K562 (cell line): ENCODE measurements at regions not wholly inside any gene's neighbourhood (a gene's known extent, or its start where the extent isn't known, plus 50 kb on each side); places are given as distances from the start of the nearest gene placed in this dataset.
A peak's percentile ranks its signal among the peaks of the same experiment; 100 is the strongest.

Source experiments
- ATAC-seq: fragments of 200-7000 bp; cut with Tn5 transposase; 3 replicates; pipeline ENCODE4 v1.9.1; 2020; ENCODE audit warnings: moderate library complexity
- BruUV-seq: library from RNA; stranded (reverse); fragments of 400-500 nt; replicated peaks from 2 replicates; lab custom pipeline; 2021; lab: Mats Ljungman, UMichigan
- CTCF ChIA-PET: fragments of 300-600 bp; formaldehyde crosslinking; extraction: SDS; loops from one replicate; lab custom pipeline; 2021; ENCODE audit warnings: low intra/inter-chr PET ratio; lab: Yijun Ruan, JAX
- POLR2A ChIA-PET: fragments of 300-600, 350-650 bp; sonication (Branson Sonifier 250); formaldehyde crosslinking; extraction: SDS; loops from one replicate; lab custom pipeline; 2021; ENCODE audit warnings: antibody characterized with exemption, inconsistent platforms; lab: Yijun Ruan, JAX
- DNase-seq, 4 experiments: peaks; one replicate each; pipeline versions ENCODE4 v3.0.0 to v3.0.0-alpha.2; 2011 to 2018; ENCODE audit warnings: low spot score in 3 of 4, mixed read lengths in 3 of 4; ENCODE audit errors: extremely low read depth in 1 of 4
- FAIRE-seq: peaks from 2 replicates; lab custom pipeline; 2011; peaks lifted over from hg19 to GRCh38; lab: Jason Lieb, UNC
- H2AFZ ChIP-seq: 2 replicates; pipeline ENCODE4 v1.6.0; 2011; ENCODE audit warnings: low read depth, low read length, control low read depth, inconsistent platforms
- H3K27ac ChIP-seq: fragments of 200-600 bp; 3 replicates; pipeline ENCODE4 v1.8.0; 2011; ENCODE audit warnings: low read depth, mild to moderate bottlenecking, control low read depth, inconsistent platforms, low read length, moderate library complexity, mixed read lengths; ENCODE audit errors: extremely low read depth
- H3K27me3 ChIP-seq, 2 experiments: fragments of 300-600 bp in 1 of 2; 2 replicates in 1 of 2; 3 replicates in 1 of 2; pipeline versions ENCODE4 v1.6.0 to v1.8.0; 2011; ENCODE audit warnings: inconsistent platforms in 2 of 2, low read length in 2 of 2, mild to moderate bottlenecking in 1 of 2, mixed read lengths in 1 of 2, moderate library complexity in 1 of 2; ENCODE audit not compliant: control insufficient read depth in 2 of 2, insufficient read depth in 2 of 2
- H3K36me3 ChIP-seq: fragments of 300-600 bp; 3 replicates; pipeline ENCODE4 v1.8.0; 2011; ENCODE audit warnings: mild to moderate bottlenecking, low read length, inconsistent platforms; ENCODE audit not compliant: control insufficient read depth, insufficient read depth
- H3K4me1 ChIP-seq, 2 experiments: fragments of 200-600 bp in 1 of 2; replicated peaks in 1 of 2; 2 replicates in 1 of 2; 3 replicates in 1 of 2; pipeline versions ENCODE4 v1.5.1 to v1.8.0; 2011; ENCODE audit warnings: inconsistent platforms in 2 of 2, low read length in 2 of 2, mild to moderate bottlenecking in 1 of 2, mixed read lengths in 1 of 2, moderate library complexity in 1 of 2; ENCODE audit not compliant: control insufficient read depth in 2 of 2, insufficient read depth in 2 of 2
- H3K4me2 ChIP-seq: 2 replicates; pipeline ENCODE4 v1.6.1; 2011; ENCODE audit warnings: low read length, control low read depth, inconsistent platforms, mixed read lengths; ENCODE audit not compliant: insufficient read depth
- H3K4me3 ChIP-seq: fragments of 200-600 bp; sonication (generic), shearing (Covaris generic); 2 replicates; pipeline ENCODE4 v1.5.1; 2016; ENCODE audit warnings: control low read depth, inconsistent platforms
- H3K79me2 ChIP-seq: fragments of 200-600 bp; 3 replicates; pipeline ENCODE4 v1.8.0; 2011; ENCODE audit warnings: low read length, inconsistent platforms; ENCODE audit not compliant: control insufficient read depth, insufficient read depth
- H3K9ac ChIP-seq, 2 experiments: 2 replicates each; pipeline versions ENCODE4 v1.6.0 to v1.6.1; 2011; ENCODE audit warnings: low read depth in 2 of 2, low read length in 2 of 2, control low read depth in 1 of 2, inconsistent platforms in 1 of 2, mild to moderate bottlenecking in 1 of 2, mixed read lengths in 1 of 2; ENCODE audit not compliant: insufficient read depth in 1 of 2
- H3K9me1 ChIP-seq: one replicate; pipeline ENCODE4 v1.6.0; 2011; ENCODE audit warnings: inconsistent platforms, mild to moderate bottlenecking, low read length, moderate library complexity; ENCODE audit not compliant: control insufficient read depth, insufficient read depth
- H3K9me3 ChIP-seq: replicated peaks from 2 replicates; pipeline ENCODE4 v1.5.1; 2011; ENCODE audit warnings: low read depth, low read length, inconsistent platforms; ENCODE audit not compliant: control insufficient read depth, insufficient read depth
- H4K20me1 ChIP-seq: replicated peaks from 2 replicates; pipeline ENCODE4 v1.6.1; 2011; ENCODE audit warnings: low read length, inconsistent platforms, mixed read lengths; ENCODE audit not compliant: control insufficient read depth, insufficient read depth
- FOXP4 ChIP-seq: sonication (generic); formaldehyde crosslinking; IDR thresholded peaks from 2 replicates; pipeline ENCODE4 v1.8.0; 2022; ENCODE audit warnings: mild to moderate bottlenecking, missing genetic modification reagents, borderline replicate concordance
- KAT2B ChIP-seq: IDR thresholded peaks from one replicate; pipeline ENCODE4 v1.6.1; 2012; ENCODE audit warnings: low read depth, mild to moderate bottlenecking, control low read depth, inconsistent platforms, low read length, moderate library complexity
- KAT7 ChIP-seq: sonication (generic); formaldehyde crosslinking; IDR thresholded peaks from 2 replicates; pipeline ENCODE4 v1.8.0; 2022; ENCODE audit warnings: missing genetic modification reagents, mild to moderate bottlenecking, borderline replicate concordance
- L3MBTL2 ChIP-seq: fragments of 450-650 bp; IDR thresholded peaks from 2 replicates; pipeline ENCODE4 v1.6.1; 2016; ENCODE audit warnings: mild to moderate bottlenecking, moderate library complexity
- MEIS2 ChIP-seq: fragments of 450-650 bp; IDR thresholded peaks from 2 replicates; pipeline ENCODE4 v1.6.1; 2014; ENCODE audit warnings: mild to moderate bottlenecking; ENCODE audit not compliant: partially characterized antibody
- NCOA1 ChIP-seq: fragments of 450-650 bp; IDR thresholded peaks from 2 replicates; pipeline ENCODE4 v1.6.1; 2016; ENCODE audit warnings: low read depth
- SIRT6 ChIP-seq: IDR thresholded peaks from one replicate; pipeline ENCODE4 v1.6.1; 2012; ENCODE audit warnings: low read depth, mild to moderate bottlenecking, control low read depth, inconsistent platforms, low read length, moderate library complexity
- TFE3 ChIP-seq: fragments of 450-650 bp; formaldehyde crosslinking; IDR thresholded peaks from 2 replicates; pipeline ENCODE4 v1.4.0; 2020; ENCODE audit warnings: mild to moderate bottlenecking, mixed read lengths
- ZNF282 ChIP-seq: sonication (generic); formaldehyde crosslinking; IDR thresholded peaks from 2 replicates; pipeline ENCODE4 v1.8.1; 2023; ENCODE audit warnings: missing genetic modification reagents
- WGBS: fragments of 100-300 bp; shearing (Covaris generic); methylation state at CpG from one replicate; pipeline ENCODE4 v1.1.6; 2016; ENCODE audit warnings: low coverage, mixed read lengths; ENCODE audit not compliant: insufficient coverage; ENCODE audit errors: missing lambda C conversion rate; 5-methylcytosine and 5-hydroxymethylcytosine counted together
- in situ Hi-C: fragments of 300-500 bp; cut with MboI; formaldehyde crosslinking; loops from 4 replicates; pipeline ENCODE4 v1.15.0; 2018; ENCODE audit warnings: inconsistent platforms, mixed read lengths
- intact Hi-C: fragments of 100-400 bp; cut with micrococcal nuclease; formaldehyde crosslinking; loops from 2 replicates; pipeline ENCODE4 v1.14.2; 2022

GRCh38 chr13:61084988-61085387 lies 330.7 kb downstream of the PCDH20 start:
- ChIA-PET POLR2A (no interaction called here), CTCF (no interaction called here)
- Histone ChIP-seq H3K4me3 (no peak overlapping the region), H3K4me1 (no peaks in the 10 kb centered on the region), H2AFZ (no peak overlapping the region), H3K9me3 (no peaks in the 10 kb centered on the region), H3K9ac (no peak overlapping the region), H3K27me3 (no peaks in the 10 kb centered on the region), H3K79me2 (no peaks in the 10 kb centered on the region), H3K4me2 (no peak overlapping the region), H3K9me1 (no peaks in the 10 kb centered on the region), H3K36me3 (no peaks in the 10 kb centered on the region), H3K27ac (no peak overlapping the region), H4K20me1 (no peaks in the 10 kb centered on the region)
- ATAC-seq: no peak
- FAIRE-seq: no peak
- no peak for DNase-seq
- no TSS peak for BruUV-seq
- intact Hi-C loops (no loop called here), in situ Hi-C loops (no loop called here)
- TF ChIP-seq KAT7 (CRISPR knock-in tag) (no peak), TFE3 (CRISPR knock-in tag) (0 out of 2 replicates have a peak, but pooled peaks have one; percentile 4)

GRCh38 chr13:61078976-61079770 lies 336.5 kb downstream of the PCDH20 start:
- no peak overlapping the region for H3K9ac ChIP-seq
- H3K27ac ChIP-seq: no peak overlapping the region
- no peaks in the 10 kb centered on the region for H3K9me1 ChIP-seq
- intact Hi-C loops (no loop called here), in situ Hi-C loops (no loop called here)
- H3K4me3 ChIP-seq: no peak overlapping the region
- no peaks in the 10 kb centered on the region for H3K79me2 ChIP-seq
- ChIA-PET POLR2A (no interaction called here), CTCF (no interaction called here)
- H2AFZ ChIP-seq: no peak overlapping the region
- no peaks in the 10 kb centered on the region for H3K27me3 ChIP-seq
- BruUV-seq: no TSS peak
- H3K36me3 ChIP-seq: no peaks in the 10 kb centered on the region
- H4K20me1 ChIP-seq: no peaks in the 10 kb centered on the region
- FAIRE-seq: no peak
- no peak for ATAC-seq
- 0% methylated on average over 4 of the region's 4 CpGs for WGBS
- no peak for DNase-seq
- no peak overlapping the region for H3K4me2 ChIP-seq
- H3K9me3 ChIP-seq: no peaks in the 10 kb centered on the region
- H3K4me1 ChIP-seq: no peaks in the 10 kb centered on the region
- TF ChIP-seq L3MBTL2: no peak
- TF ChIP-seq ZNF282 (CRISPR knock-in tag): no peak
- TF ChIP-seq NCOA1: no peak
- TF ChIP-seq KAT2B: no peak
- TF ChIP-seq SIRT6: no peak
- no peak for TF ChIP-seq FOXP4 (CRISPR knock-in tag)
- no peak for TF ChIP-seq TFE3 (CRISPR knock-in tag)
- no peak for TF ChIP-seq MEIS2
